Gastrocnemius medialis (tissue), 4 donors: ENCODE measurements at regions not wholly inside any gene's neighbourhood (a gene's known extent, or its start where the extent isn't known, plus 50 kb on each side); places are given as distances from the start of the nearest gene placed in this dataset.

Experiments used
- ATAC-seq, 2 donors: fragments of 150-250 bp; one replicate each; pipeline ENCODE4 v1.9.1; 2016
- DNase-seq, 2 donors: peaks; one replicate each; pipeline ENCODE4 v3.0.0-alpha.2; 2019
- H3K27ac ChIP-seq, 4 donors: fragments of 200-600 bp; sonication (generic); 1 replicate in 1 of 4; 2 replicates in 3 of 4; pipeline ENCODE4 v1.5.1; 2016 to 2018; ENCODE audit warnings: mild to moderate bottlenecking in 2 of 4, moderate library complexity in 1 of 4
- H3K27me3 ChIP-seq, 3 donors: fragments of 200-600 bp; sonication (generic) in 2 of 3; 1 replicate in 1 of 3; 2 replicates in 2 of 3; pipeline versions ENCODE4 v1.5.1 to v1.6.0; 2016 to 2019; ENCODE audit warnings: mild to moderate bottlenecking in 1 of 3, moderate library complexity in 1 of 3
- H3K36me3 ChIP-seq, 2 donors: fragments of 200-600 bp; sonication (generic) in 1 of 2; one replicate each; pipeline ENCODE4 v1.5.1; 2017 to 2018
- H3K4me1 ChIP-seq, 2 donors: fragments of 200-600 bp; sonication (generic) in 1 of 2; one replicate each; pipeline ENCODE4 v1.5.1; 2016 to 2017; ENCODE audit warnings: mild to moderate bottlenecking in 2 of 2
- H3K4me3 ChIP-seq, 4 donors: fragments of 200-600 bp; sonication (generic) in 3 of 4; 1 replicate in 1 of 4; 2 replicates in 3 of 4; pipeline ENCODE4 v1.5.1; 2016 to 2019; ENCODE audit warnings: mild to moderate bottlenecking in 2 of 4
- H3K9me3 ChIP-seq, 3 donors: fragments of 200-600 bp; sonication (generic) in 2 of 3; 1 replicate in 1 of 3; 2 replicates in 2 of 3; pipeline ENCODE4 v1.5.1; 2016 to 2019
- POLR2A ChIP-seq, 2 donors: fragments of 450-650 bp; IDR thresholded peaks; one replicate each; pipeline ENCODE4 v1.6.1; 2017; ENCODE audit warnings: antibody characterized with exemption in 2 of 2, mild to moderate bottlenecking in 2 of 2, moderate library complexity in 2 of 2
- in situ Hi-C, 4 donors: fragments of 200-750 bp; cut with MboI; loops; one replicate each; pipeline versions ENCODE4 v1.15.0 to v1.8.0; 2017; ENCODE audit warnings: low sequenced_read_pairs in 4 of 4
- intact Hi-C: fragments of 100-400 bp; cut with DNase I; formaldehyde crosslinking; loops from one replicate; pipeline ENCODE4 v1.15.1; 2023; ENCODE audit warnings: low total_unique reads
- TF ChIP-seq, protein P1 (sequence below), 5 experiments: fragments of 450-650 bp in 3 of 5; fragments of 200-600 bp in 2 of 5; sonication (generic) in 2 of 5; IDR thresholded peaks in 4 of 5; conservative IDR thresholded peaks in 1 of 5; 1 replicate in 4 of 5; 2 replicates in 1 of 5; pipeline ENCODE4 v1.5.1; 2016 to 2019; ENCODE audit warnings: antibody characterized with exemption in 5 of 5, mild to moderate bottlenecking in 3 of 5, moderate library complexity in 3 of 5

GRCh38 chrX:14363728-14364127 lies 165.6 kb upstream of the GLRA2 start:
- no peak for TF ChIP-seq POLR2A (IDR thresholded peaks at IDR 0.05)
- TF ChIP-seq, protein P1, sequence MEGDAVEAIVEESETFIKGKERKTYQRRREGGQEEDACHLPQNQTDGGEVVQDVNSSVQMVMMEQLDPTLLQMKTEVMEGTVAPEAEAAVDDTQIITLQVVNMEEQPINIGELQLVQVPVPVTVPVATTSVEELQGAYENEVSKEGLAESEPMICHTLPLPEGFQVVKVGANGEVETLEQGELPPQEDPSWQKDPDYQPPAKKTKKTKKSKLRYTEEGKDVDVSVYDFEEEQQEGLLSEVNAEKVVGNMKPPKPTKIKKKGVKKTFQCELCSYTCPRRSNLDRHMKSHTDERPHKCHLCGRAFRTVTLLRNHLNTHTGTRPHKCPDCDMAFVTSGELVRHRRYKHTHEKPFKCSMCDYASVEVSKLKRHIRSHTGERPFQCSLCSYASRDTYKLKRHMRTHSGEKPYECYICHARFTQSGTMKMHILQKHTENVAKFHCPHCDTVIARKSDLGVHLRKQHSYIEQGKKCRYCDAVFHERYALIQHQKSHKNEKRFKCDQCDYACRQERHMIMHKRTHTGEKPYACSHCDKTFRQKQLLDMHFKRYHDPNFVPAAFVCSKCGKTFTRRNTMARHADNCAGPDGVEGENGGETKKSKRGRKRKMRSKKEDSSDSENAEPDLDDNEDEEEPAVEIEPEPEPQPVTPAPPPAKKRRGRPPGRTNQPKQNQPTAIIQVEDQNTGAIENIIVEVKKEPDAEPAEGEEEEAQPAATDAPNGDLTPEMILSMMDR (IDR thresholded peaks at IDR 0.05 in 4 of 5, conservative IDR thresholded peaks at IDR 0.05 in 1 of 5), result no peak
- H3K4me1 ChIP-seq, result no peaks in the 10 kb centered on the region
- H3K27me3 ChIP-seq, result no peaks in the 10 kb centered on the region
- intact Hi-C loops (no loop called here), in situ Hi-C loops (loop anchor here in 1 of 4 donors (25.0 kb wide), 1 partner anchor 99 kb away; no protein-coding TSS in a partner anchor)
- H3K27ac ChIP-seq, result no peak overlapping the region
- no peak overlapping the region for H3K4me3 ChIP-seq
- DNase-seq, result no peak
- ATAC-seq, result no peak
- no peaks in the 10 kb centered on the region for H3K9me3 ChIP-seq
- no peaks in the 10 kb centered on the region for H3K36me3 ChIP-seq

DNA sequence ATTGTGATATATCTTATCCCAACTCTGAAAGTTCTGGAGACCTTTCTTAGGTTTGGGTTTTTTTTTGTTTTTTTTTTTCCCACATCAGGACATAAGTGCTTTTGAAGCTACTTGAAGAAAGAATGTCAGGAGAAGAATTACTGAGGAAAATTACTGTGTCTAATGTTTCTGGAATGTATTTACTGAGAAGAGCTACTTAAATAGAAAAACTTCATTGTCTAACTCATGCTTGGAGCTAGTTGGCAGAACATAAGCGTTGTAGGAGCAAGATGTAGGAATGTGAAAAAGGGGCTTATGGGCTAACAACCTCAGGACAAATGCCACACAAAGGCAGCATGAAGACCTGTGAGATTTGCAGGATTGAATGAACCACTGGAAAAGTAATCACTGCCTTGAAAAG lies 166.6 kb upstream of the GLRA2 start:
- Histone ChIP-seq H3K36me3 (no peaks in the 10 kb centered on the region), H3K4me3 (no peak overlapping the region), H3K27ac (no peak overlapping the region), H3K27me3 (no peaks in the 10 kb centered on the region), H3K9me3 (no peaks in the 10 kb centered on the region), H3K4me1 (no peaks in the 10 kb centered on the region)
- intact Hi-C loops (no loop called here), in situ Hi-C loops (loop anchor here in 1 of 4 donors (25.0 kb wide), 1 partner anchor 100 kb away; no protein-coding TSS in a partner anchor)
- TF ChIP-seq, protein P1 (IDR thresholded peaks at IDR 0.05 in 4 of 5, conservative IDR thresholded peaks at IDR 0.05 in 1 of 5), result no peak
- TF ChIP-seq POLR2A (IDR thresholded peaks at IDR 0.05), result no peak
- DNase-seq (no peak), ATAC-seq (no peak)

DNA sequence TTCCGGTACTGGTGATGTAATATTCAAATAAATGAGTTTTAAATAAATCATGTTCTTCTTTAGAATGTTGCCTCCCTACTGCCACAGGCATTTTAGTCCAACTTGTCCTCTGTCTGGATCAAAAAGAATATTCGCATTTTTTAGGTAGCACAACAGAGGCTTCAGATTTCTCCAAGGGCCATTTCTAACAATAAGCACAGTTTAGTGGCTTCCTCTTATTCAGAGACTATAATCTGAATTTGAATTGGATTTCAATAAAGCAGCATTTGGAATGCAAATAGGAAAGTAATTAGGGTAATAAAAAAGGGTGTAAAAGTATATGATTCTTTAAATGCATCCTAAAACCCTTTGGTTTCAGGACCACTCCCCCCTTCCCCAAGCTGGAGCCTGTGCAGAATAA lies 167.9 kb upstream of the GLRA2 start:
- no peaks in the 10 kb centered on the region for H3K9me3 ChIP-seq
- intact Hi-C loops, result no loop called here
- H3K4me1 ChIP-seq, result no peaks in the 10 kb centered on the region
- H3K27me3 ChIP-seq, result no peaks in the 10 kb centered on the region
- TF ChIP-seq, protein P1 (IDR thresholded peaks at IDR 0.05 in 4 of 5, conservative IDR thresholded peaks at IDR 0.05 in 1 of 5), result no peak
- no peak for TF ChIP-seq POLR2A (IDR thresholded peaks at IDR 0.05)
- H3K27ac ChIP-seq, result no peak overlapping the region
- in situ Hi-C loops, result loop anchor here in 1 of 4 donors (25.0 kb wide), 1 partner anchor 101 kb away; no protein-coding TSS in a partner anchor
- no peak overlapping the region for H3K4me3 ChIP-seq
- DNase-seq (no peak), ATAC-seq (no peak)
- H3K36me3 ChIP-seq, result no peaks in the 10 kb centered on the region

DNA sequence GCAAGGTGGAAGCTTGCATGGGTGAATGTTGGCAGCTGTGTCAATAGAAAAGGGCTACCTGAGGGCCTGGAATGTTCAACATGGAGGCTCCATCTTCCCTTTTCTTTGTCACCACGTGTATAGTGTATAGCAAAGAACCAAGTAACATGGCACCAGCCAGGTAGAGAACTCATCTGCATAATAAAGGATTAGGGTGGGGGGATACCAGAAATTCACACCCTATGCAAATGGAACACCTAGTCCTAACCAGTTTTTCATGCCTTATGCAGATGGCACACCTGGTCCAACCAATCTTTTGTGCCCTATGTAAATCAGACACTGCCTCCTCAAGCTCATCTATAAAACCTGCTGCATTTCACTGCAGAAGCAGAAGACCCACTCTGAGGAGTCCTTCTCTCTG lies 169.6 kb upstream of the GLRA2 start:
- TF ChIP-seq, protein P1 (IDR thresholded peaks at IDR 0.05 in 4 of 5, conservative IDR thresholded peaks at IDR 0.05 in 1 of 5), result no peak
- no peak for TF ChIP-seq POLR2A (IDR thresholded peaks at IDR 0.05)
- no peaks in the 10 kb centered on the region for H3K9me3 ChIP-seq
- no peaks in the 10 kb centered on the region for H3K36me3 ChIP-seq
- intact Hi-C loops, result no loop called here
- H3K27me3 ChIP-seq, result no peaks in the 10 kb centered on the region
- in situ Hi-C loops, result loop anchor here in 1 of 4 donors (25.0 kb wide), 1 partner anchor 103 kb away; no protein-coding TSS in a partner anchor
- no peak overlapping the region for H3K27ac ChIP-seq
- no peak for ATAC-seq
- H3K4me3 ChIP-seq, result no peak overlapping the region
- no peak for DNase-seq
- H3K4me1 ChIP-seq, result no peaks in the 10 kb centered on the region

DNA sequence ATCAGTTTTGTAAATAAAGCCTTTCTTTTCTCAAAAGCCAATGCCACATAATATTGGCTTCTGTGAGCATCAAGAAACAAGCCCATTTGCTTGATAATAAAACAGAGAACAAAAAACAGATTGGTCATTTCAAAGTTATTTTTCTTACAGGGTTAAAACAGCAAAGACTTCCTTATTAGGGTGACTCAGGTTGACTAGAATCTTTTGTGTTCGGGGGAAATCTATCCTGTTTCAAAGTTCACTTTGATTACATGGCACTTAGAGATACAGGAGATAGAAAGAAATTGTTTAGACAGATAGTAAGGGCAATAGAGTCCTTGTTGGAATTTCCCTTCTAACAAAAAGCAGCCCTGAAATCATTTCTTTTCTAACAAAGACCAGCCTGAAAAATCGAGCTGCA lies 170.0 kb upstream of the GLRA2 start:
- Histone ChIP-seq H3K27ac (no peak overlapping the region), H3K4me1 (no peaks in the 10 kb centered on the region), H3K27me3 (no peaks in the 10 kb centered on the region), H3K4me3 (no peak overlapping the region), H3K36me3 (no peaks in the 10 kb centered on the region), H3K9me3 (no peaks in the 10 kb centered on the region)
- ATAC-seq (no peak), DNase-seq (no peak)
- intact Hi-C loops, result no loop called here
- TF ChIP-seq, protein P1 (IDR thresholded peaks at IDR 0.05 in 4 of 5, conservative IDR thresholded peaks at IDR 0.05 in 1 of 5), result no peak
- no peak for TF ChIP-seq POLR2A (IDR thresholded peaks at IDR 0.05)
- in situ Hi-C loops, result loop anchor here in 1 of 4 donors (25.0 kb wide), 1 partner anchor 103 kb away; no protein-coding TSS in a partner anchor
